AG04450 (cell line): ENCODE measurements at regions not wholly inside any gene's neighbourhood (a gene's known extent, or its start where the extent isn't known, plus 50 kb on each side); places are given as distances from the start of the nearest gene placed in this dataset.

Experiments
- CTCF ChIA-PET: fragments of 300-600, 350-600 bp; formaldehyde crosslinking; extraction: SDS; loops from one replicate; lab custom pipeline; 2022; ENCODE audit warnings: antibody characterized with exemption, inconsistent platforms; lab: Charles Lee
- POLR2A ChIA-PET: fragments of 350-600 bp; formaldehyde crosslinking; extraction: SDS; loops from one replicate; lab custom pipeline; 2021; ENCODE audit warnings: antibody characterized with exemption, inconsistent platforms; lab: Yijun Ruan, JAX
- DNase-seq: peaks from one replicate; pipeline ENCODE4 v3.0.0-alpha.2; 2011; ENCODE audit warnings: low read depth, low spot score
- H3K27ac ChIP-seq: one replicate; pipeline ENCODE4 v1.5.1; 2012; ENCODE audit warnings: low read depth, low read length, control low read depth
- H3K27me3 ChIP-seq: one replicate; pipeline ENCODE4 v1.6.0; 2012; ENCODE audit warnings: low read length; ENCODE audit not compliant: control insufficient read depth, insufficient read depth
- H3K4me3 ChIP-seq: 2 replicates; pipeline ENCODE4 v1.5.1; 2011; ENCODE audit warnings: mild to moderate bottlenecking, low read depth, low read length, control low read depth
- H3K9me3 ChIP-seq: 2 replicates; pipeline ENCODE4 v1.5.1; 2012; ENCODE audit warnings: low read length; ENCODE audit not compliant: control insufficient read depth, insufficient read depth
- TF ChIP-seq, protein P1 (sequence below): IDR thresholded peaks from 2 replicates; pipeline ENCODE4 v1.5.1; 2011; ENCODE audit warnings: low read depth, low read length, control low read depth, inconsistent platforms

DNA sequence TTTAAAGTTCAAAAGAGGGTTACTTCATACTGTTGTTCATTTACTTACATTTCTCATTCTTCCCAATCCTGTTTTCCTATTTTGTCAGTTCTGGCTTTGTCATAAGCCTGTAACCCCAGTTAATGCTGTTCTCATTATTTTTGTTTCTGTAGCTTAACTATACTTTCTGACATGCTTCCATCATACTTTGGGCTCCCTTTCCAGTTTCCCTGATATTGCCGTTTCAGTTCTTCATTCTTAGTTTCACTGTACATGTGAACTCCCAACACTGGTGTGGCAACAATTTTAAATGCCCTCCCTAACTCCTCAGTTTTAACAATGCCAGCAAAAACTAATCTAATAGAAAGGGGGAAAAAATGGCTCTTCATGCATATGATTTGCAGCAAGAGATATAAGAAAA, 456.7 kb downstream of the LMO4 start:
- TF ChIP-seq, protein P1, sequence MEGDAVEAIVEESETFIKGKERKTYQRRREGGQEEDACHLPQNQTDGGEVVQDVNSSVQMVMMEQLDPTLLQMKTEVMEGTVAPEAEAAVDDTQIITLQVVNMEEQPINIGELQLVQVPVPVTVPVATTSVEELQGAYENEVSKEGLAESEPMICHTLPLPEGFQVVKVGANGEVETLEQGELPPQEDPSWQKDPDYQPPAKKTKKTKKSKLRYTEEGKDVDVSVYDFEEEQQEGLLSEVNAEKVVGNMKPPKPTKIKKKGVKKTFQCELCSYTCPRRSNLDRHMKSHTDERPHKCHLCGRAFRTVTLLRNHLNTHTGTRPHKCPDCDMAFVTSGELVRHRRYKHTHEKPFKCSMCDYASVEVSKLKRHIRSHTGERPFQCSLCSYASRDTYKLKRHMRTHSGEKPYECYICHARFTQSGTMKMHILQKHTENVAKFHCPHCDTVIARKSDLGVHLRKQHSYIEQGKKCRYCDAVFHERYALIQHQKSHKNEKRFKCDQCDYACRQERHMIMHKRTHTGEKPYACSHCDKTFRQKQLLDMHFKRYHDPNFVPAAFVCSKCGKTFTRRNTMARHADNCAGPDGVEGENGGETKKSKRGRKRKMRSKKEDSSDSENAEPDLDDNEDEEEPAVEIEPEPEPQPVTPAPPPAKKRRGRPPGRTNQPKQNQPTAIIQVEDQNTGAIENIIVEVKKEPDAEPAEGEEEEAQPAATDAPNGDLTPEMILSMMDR: no peak
- Histone ChIP-seq H3K27ac (no peak overlapping the region), H3K27me3 (no peaks in the 10 kb centered on the region), H3K9me3 (no peaks in the 10 kb centered on the region), H3K4me3 (no peak overlapping the region)
- POLR2A ChIA-PET: no interaction called here
- DNase-seq: no peak
- CTCF ChIA-PET: no interaction called here

DNA sequence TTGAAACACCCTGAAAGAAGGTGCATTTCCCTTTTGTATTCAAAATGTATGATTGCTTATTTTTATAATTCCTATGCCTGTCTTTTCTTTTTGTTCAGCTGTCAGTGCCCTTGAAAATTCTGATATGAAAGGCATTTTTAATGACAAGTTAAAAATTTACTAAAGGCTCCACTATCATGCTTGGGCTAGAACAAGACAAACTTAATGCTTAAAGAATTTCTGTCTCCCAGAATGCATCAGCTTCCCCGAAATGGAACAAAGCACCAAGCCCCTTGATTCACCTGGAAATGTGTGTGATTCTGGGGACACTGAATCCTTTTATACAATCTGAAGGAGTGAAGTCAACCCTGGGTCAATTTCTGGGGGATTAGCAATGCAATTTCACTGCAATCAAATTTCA, 457.5 kb downstream of the LMO4 start:
- no peak for DNase-seq
- no peak overlapping the region for H3K4me3 ChIP-seq
- no peaks in the 10 kb centered on the region for H3K9me3 ChIP-seq
- H3K27me3 ChIP-seq: no peaks in the 10 kb centered on the region
- H3K27ac ChIP-seq: no peak overlapping the region
- TF ChIP-seq, protein P1: no peak
- ChIA-PET CTCF (no interaction called here), POLR2A (no interaction called here)

DNA sequence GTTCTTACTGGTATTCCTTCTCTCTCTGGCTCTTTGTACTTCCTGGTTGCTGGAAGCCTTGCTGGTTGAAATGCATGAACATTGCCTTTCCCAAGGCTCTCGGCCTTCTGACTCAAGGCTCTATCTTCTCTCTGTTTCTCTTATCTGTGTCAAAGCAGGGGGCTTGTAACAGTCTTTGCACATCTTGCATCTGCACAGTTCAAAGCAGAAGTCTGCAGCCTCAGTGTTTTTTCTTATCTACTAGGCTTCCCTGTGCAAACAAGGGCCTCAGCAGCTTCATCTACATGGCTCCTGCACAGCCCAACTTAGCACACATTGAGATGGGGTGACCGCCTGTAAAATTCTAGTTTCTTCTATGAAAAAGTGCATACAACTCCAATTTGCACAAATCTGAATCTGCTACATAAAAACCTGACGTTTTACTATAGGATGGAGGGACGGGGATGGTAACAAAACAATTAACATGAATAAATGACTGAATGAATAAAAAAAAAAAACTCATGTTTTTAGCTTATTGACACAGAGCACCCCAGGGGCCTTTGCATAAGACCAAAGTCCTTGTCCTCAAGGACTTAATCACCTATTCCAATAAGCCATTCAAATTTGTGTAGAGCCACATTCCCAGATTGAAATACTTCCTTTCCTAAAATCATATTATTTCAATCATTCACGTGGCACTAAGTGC, 458.3 kb downstream of the LMO4 start:
- H3K27me3 ChIP-seq: no peaks in the 10 kb centered on the region
- DNase-seq: no peak
- no peak overlapping the region for H3K27ac ChIP-seq
- H3K9me3 ChIP-seq: no peaks in the 10 kb centered on the region
- TF ChIP-seq, protein P1: no peak
- H3K4me3 ChIP-seq: no peak overlapping the region
- ChIA-PET POLR2A (no interaction called here), CTCF (interaction anchor here (0.9 kb wide), 1 partner anchor 167 kb away, joined by 3 read pairs; no protein-coding TSS in a partner anchor)

DNA sequence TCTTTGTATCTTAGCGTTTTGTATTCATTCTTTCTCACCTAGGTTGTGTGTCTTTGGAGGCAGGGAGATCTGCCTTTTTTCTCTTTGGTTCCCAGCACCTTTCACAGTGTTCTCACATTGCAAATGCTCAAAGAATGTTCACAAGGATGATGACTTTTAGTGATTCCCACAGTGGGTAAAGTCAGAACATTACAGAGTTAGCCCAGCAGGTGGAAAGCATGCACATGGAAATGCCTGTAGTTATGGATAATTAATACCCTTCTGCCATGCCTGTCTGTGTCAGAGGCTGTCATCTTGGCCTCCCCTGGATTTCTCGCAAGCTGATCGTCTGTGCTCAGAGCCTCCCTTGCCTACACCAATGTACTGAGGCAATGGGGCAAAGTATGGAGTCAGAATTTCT, 458.9 kb downstream of the LMO4 start:
- POLR2A ChIA-PET: no interaction called here
- no peak for DNase-seq

DNA sequence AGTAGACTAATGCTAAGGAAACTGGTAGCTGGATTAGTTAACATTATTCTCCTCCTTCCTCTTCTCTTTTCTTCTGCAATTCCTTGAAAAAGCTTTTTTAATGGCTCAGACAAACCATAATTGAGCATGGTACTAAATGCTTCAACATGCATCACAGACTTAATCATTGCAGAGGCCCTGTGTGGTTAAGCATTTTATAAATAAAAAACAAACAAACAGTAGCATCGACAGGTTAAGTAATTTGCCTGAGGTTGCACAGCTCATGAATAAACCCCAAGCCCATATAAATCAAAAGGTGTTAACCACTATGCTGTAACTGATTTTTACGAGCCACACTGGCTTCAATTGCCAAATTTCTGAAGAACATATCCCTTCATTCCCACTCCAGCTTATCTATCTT, 462.1 kb downstream of the LMO4 start:
- TF ChIP-seq, protein P1: no peak
- H3K9me3 ChIP-seq: no peaks in the 10 kb centered on the region
- no peak overlapping the region for H3K4me3 ChIP-seq
- CTCF ChIA-PET: no interaction called here
- DNase-seq: no peak
- POLR2A ChIA-PET: no interaction called here
- H3K27ac ChIP-seq: no peak overlapping the region
- no peaks in the 10 kb centered on the region for H3K27me3 ChIP-seq

More for the DNA sequence above, 458.9 kb downstream of the LMO4 start:
- CTCF ChIA-PET: no interaction called here
- Histone ChIP-seq H3K9me3 (no peaks in the 10 kb centered on the region), H3K4me3 (no peak overlapping the region), H3K27ac (no peak overlapping the region), H3K27me3 (no peaks in the 10 kb centered on the region)
- TF ChIP-seq, protein P1: peak; percentile 35
